ENCODE measurements at regions not wholly inside any gene's neighbourhood (a gene's known extent, or its start where the extent isn't known, plus 50 kb on each side); places are given as distances from the start of the nearest gene placed in this dataset.

GRCh38 chr13:73547239-73547638, 488.4 kb downstream of the KLF5 start:
- no CpG with 5 or more reads among the region's 1 CpG for WGBS (ENCODE audit: insufficient coverage)
- Histone ChIP-seq H3K4me1 (ENCODE audit: control insufficient read depth, insufficient read depth, low read length) (no peaks in the 10 kb centered on the region), H3K4me3 (ENCODE audit: low read depth, low read length) (no peak overlapping the region), H3K27me3 (ENCODE audit: control insufficient read depth, insufficient read depth, low read length) (no peaks in the 10 kb centered on the region), H3K9me3 (ENCODE audit: control insufficient read depth, insufficient read depth, low read length) (no peaks in the 10 kb centered on the region), H3K27ac (ENCODE audit: low read depth, low read length) (no peak overlapping the region), H3K36me3 (ENCODE audit: control insufficient read depth, insufficient read depth, low read length) (no peaks in the 10 kb centered on the region)
- DNase-seq (ENCODE audit: low read depth in 4 of 6, low spot score in 6 of 6) = no peak

- Histone ChIP-seq H3K4me3 (ENCODE audit: low read depth, low read length) (no peak overlapping the region), H3K36me3 (ENCODE audit: control insufficient read depth, insufficient read depth, low read length) (no peaks in the 10 kb centered on the region), H3K9me3 (ENCODE audit: control insufficient read depth, insufficient read depth, low read length) (no peaks in the 10 kb centered on the region), H3K4me1 (ENCODE audit: control insufficient read depth, insufficient read depth, low read length) (no peaks in the 10 kb centered on the region), H3K27me3 (ENCODE audit: control insufficient read depth, insufficient read depth, low read length) (no peaks in the 10 kb centered on the region), H3K27ac (ENCODE audit: low read depth, low read length) (no peak overlapping the region)
- DNase-seq (ENCODE audit: low read depth in 4 of 6, low spot score in 6 of 6) = no peak
- no CpG with 5 or more reads among the region's 1 CpG for WGBS (ENCODE audit: insufficient coverage)
Measured at GRCh38 chr13:73544175-73544574, 485.4 kb downstream of the KLF5 start.

- Histone ChIP-seq H3K27ac (ENCODE audit: low read depth, low read length) (no peak overlapping the region), H3K4me3 (ENCODE audit: low read depth, low read length) (no peak overlapping the region), H3K36me3 (ENCODE audit: control insufficient read depth, insufficient read depth, low read length) (no peaks in the 10 kb centered on the region), H3K9me3 (ENCODE audit: control insufficient read depth, insufficient read depth, low read length) (no peaks in the 10 kb centered on the region), H3K27me3 (ENCODE audit: control insufficient read depth, insufficient read depth, low read length) (no peaks in the 10 kb centered on the region), H3K4me1 (ENCODE audit: control insufficient read depth, insufficient read depth, low read length) (no peaks in the 10 kb centered on the region)
- no peak for DNase-seq (ENCODE audit: low read depth in 4 of 6, low spot score in 6 of 6)
Measured at GRCh38 chr13:73542446-73542845, 483.6 kb downstream of the KLF5 start.

GRCh38 chr13:73536865-73537264, 478.1 kb downstream of the KLF5 start:
- WGBS (ENCODE audit: insufficient coverage) = no CpG with 5 or more reads among the region's 4 CpGs
- DNase-seq (ENCODE audit: low read depth in 4 of 6, low spot score in 6 of 6) = peak in 1 of 6 donors; percentile 61
- no peak overlapping the region for H3K27ac ChIP-seq (ENCODE audit: low read depth, low read length)

GRCh38 chr13:73535341-73535740, 476.5 kb downstream of the KLF5 start:
- Histone ChIP-seq H3K4me3 (ENCODE audit: low read depth, low read length) (no peak overlapping the region), H3K4me1 (ENCODE audit: control insufficient read depth, insufficient read depth, low read length) (no peaks in the 10 kb centered on the region), H3K27ac (ENCODE audit: low read depth, low read length) (no peak overlapping the region), H3K36me3 (ENCODE audit: control insufficient read depth, insufficient read depth, low read length) (no peaks in the 10 kb centered on the region), H3K9me3 (ENCODE audit: control insufficient read depth, insufficient read depth, low read length) (no peaks in the 10 kb centered on the region), H3K27me3 (ENCODE audit: control insufficient read depth, insufficient read depth, low read length) (no peaks in the 10 kb centered on the region)
- 80% methylated on average over 3 of the region's 6 CpGs for WGBS (ENCODE audit: insufficient coverage)
- no peak for DNase-seq (ENCODE audit: low read depth in 4 of 6, low spot score in 6 of 6)

More at GRCh38 chr13:73536865-73537264, 478.1 kb downstream of the KLF5 start:
- Histone ChIP-seq H3K4me3 (ENCODE audit: low read depth, low read length) (no peak overlapping the region), H3K4me1 (ENCODE audit: control insufficient read depth, insufficient read depth, low read length) (no peaks in the 10 kb centered on the region), H3K9me3 (ENCODE audit: control insufficient read depth, insufficient read depth, low read length) (no peaks in the 10 kb centered on the region), H3K36me3 (ENCODE audit: control insufficient read depth, insufficient read depth, low read length) (no peaks in the 10 kb centered on the region), H3K27me3 (ENCODE audit: control insufficient read depth, insufficient read depth, low read length) (no peaks in the 10 kb centered on the region)

- H3K27me3 ChIP-seq (ENCODE audit: control insufficient read depth, insufficient read depth, low read length) = no peaks in the 10 kb centered on the region
- no peak for DNase-seq (ENCODE audit: low read depth in 4 of 6, low spot score in 6 of 6)
- no peak overlapping the region for H3K4me3 ChIP-seq (ENCODE audit: low read depth, low read length)
- no peaks in the 10 kb centered on the region for H3K9me3 ChIP-seq (ENCODE audit: control insufficient read depth, insufficient read depth, low read length)
- no peak overlapping the region for H3K27ac ChIP-seq (ENCODE audit: low read depth, low read length)
- no peaks in the 10 kb centered on the region for H3K4me1 ChIP-seq (ENCODE audit: control insufficient read depth, insufficient read depth, low read length)
- no CpG with 5 or more reads among the region's 2 CpGs for WGBS (ENCODE audit: insufficient coverage)
- no peaks in the 10 kb centered on the region for H3K36me3 ChIP-seq (ENCODE audit: control insufficient read depth, insufficient read depth, low read length)
Measured at GRCh38 chr13:73532987-73533510, 474.2 kb downstream of the KLF5 start.

GRCh38 chr13:73532582-73532981, 473.8 kb downstream of the KLF5 start:
- Histone ChIP-seq H3K4me3 (ENCODE audit: low read depth, low read length) (no peak overlapping the region), H3K27ac (ENCODE audit: low read depth, low read length) (no peak overlapping the region)
- 88% methylated on average over 3 of the region's 4 CpGs for WGBS (ENCODE audit: insufficient coverage)

GRCh38 chr13:73531014-73531413, 472.2 kb downstream of the KLF5 start:
- Histone ChIP-seq H3K36me3 (ENCODE audit: control insufficient read depth, insufficient read depth, low read length) (no peaks in the 10 kb centered on the region), H3K27me3 (ENCODE audit: control insufficient read depth, insufficient read depth, low read length) (no peaks in the 10 kb centered on the region), H3K4me1 (ENCODE audit: control insufficient read depth, insufficient read depth, low read length) (no peaks in the 10 kb centered on the region), H3K27ac (ENCODE audit: low read depth, low read length) (no peak overlapping the region), H3K4me3 (ENCODE audit: low read depth, low read length) (no peak overlapping the region), H3K9me3 (ENCODE audit: control insufficient read depth, insufficient read depth, low read length) (no peaks in the 10 kb centered on the region)
- 96% methylated on average over 7 of the region's 9 CpGs for WGBS (ENCODE audit: insufficient coverage)
- DNase-seq (ENCODE audit: low read depth in 4 of 6, low spot score in 6 of 6) = no peak

More at GRCh38 chr13:73532582-73532981, 473.8 kb downstream of the KLF5 start:
- no peaks in the 10 kb centered on the region for H3K27me3 ChIP-seq (ENCODE audit: control insufficient read depth, insufficient read depth, low read length)
- H3K9me3 ChIP-seq (ENCODE audit: control insufficient read depth, insufficient read depth, low read length) = no peaks in the 10 kb centered on the region
- DNase-seq (ENCODE audit: low read depth in 4 of 6, low spot score in 6 of 6) = no peak
- no peaks in the 10 kb centered on the region for H3K36me3 ChIP-seq (ENCODE audit: control insufficient read depth, insufficient read depth, low read length)
- H3K4me1 ChIP-seq (ENCODE audit: control insufficient read depth, insufficient read depth, low read length) = no peaks in the 10 kb centered on the region

GRCh38 chr13:73522937-73523336, 464.1 kb downstream of the KLF5 start:
- Histone ChIP-seq H3K4me3 (ENCODE audit: low read depth, low read length) (no peak overlapping the region), H3K27ac (ENCODE audit: low read depth, low read length) (no peak overlapping the region), H3K4me1 (ENCODE audit: control insufficient read depth, insufficient read depth, low read length) (no peaks in the 10 kb centered on the region), H3K27me3 (ENCODE audit: control insufficient read depth, insufficient read depth, low read length) (no peaks in the 10 kb centered on the region), H3K9me3 (ENCODE audit: control insufficient read depth, insufficient read depth, low read length) (no peaks in the 10 kb centered on the region), H3K36me3 (ENCODE audit: control insufficient read depth, insufficient read depth, low read length) (no peaks in the 10 kb centered on the region)
- 93% methylated on average over 9 of the region's 10 CpGs for WGBS (ENCODE audit: insufficient coverage)
- no peak for DNase-seq (ENCODE audit: low read depth in 4 of 6, low spot score in 6 of 6)

- H3K36me3 ChIP-seq (ENCODE audit: control insufficient read depth, insufficient read depth, low read length) = no peaks in the 10 kb centered on the region
- H3K4me1 ChIP-seq (ENCODE audit: control insufficient read depth, insufficient read depth, low read length) = no peaks in the 10 kb centered on the region
- H3K27ac ChIP-seq (ENCODE audit: low read depth, low read length) = no peak overlapping the region
- WGBS (ENCODE audit: insufficient coverage) = no CpG with 5 or more reads among the region's 4 CpGs
- H3K27me3 ChIP-seq (ENCODE audit: control insufficient read depth, insufficient read depth, low read length) = no peaks in the 10 kb centered on the region
- no peak overlapping the region for H3K4me3 ChIP-seq (ENCODE audit: low read depth, low read length)
- no peaks in the 10 kb centered on the region for H3K9me3 ChIP-seq (ENCODE audit: control insufficient read depth, insufficient read depth, low read length)
- no peak for DNase-seq (ENCODE audit: low read depth in 4 of 6, low spot score in 6 of 6)
Measured at GRCh38 chr13:73521985-73522524, 463.2 kb downstream of the KLF5 start.

All from spinal cord (tissue), 9 donors.